Ovary (tissue), 7 donors: ENCODE measurements at regions not wholly inside any gene's neighbourhood (a gene's known extent, or its start where the extent isn't known, plus 50 kb on each side); places are given as distances from the start of the nearest gene placed in this dataset.

Experiments used
- DNase-seq, 5 donors: peaks; one replicate each; pipeline ENCODE4 v3.0.0-alpha.2; 2019 to 2020
- H3K27ac ChIP-seq, 2 donors: fragments of 200-600 bp; one replicate each; pipeline versions ENCODE4 v1.5.1 to v1.8.0; 2019 to 2022
- H3K27me3 ChIP-seq: fragments of 200-600 bp; one replicate; pipeline ENCODE4 v1.8.0; 2022
- H3K36me3 ChIP-seq: fragments of 200-600 bp; sonication (generic); one replicate; pipeline ENCODE4 v1.5.1; 2019
- H3K4me1 ChIP-seq: one replicate; pipeline ENCODE4 v1.8.1; 2013; ENCODE audit warnings: mild to moderate bottlenecking, moderate library complexity; ENCODE audit not compliant: insufficient read depth
- H3K4me3 ChIP-seq: fragments of 200-600 bp; sonication (generic); one replicate; pipeline ENCODE4 v1.5.1; 2017
- H3K9me3 ChIP-seq, 2 donors: fragments of 200-600 bp in 1 of 2; sonication (generic) in 1 of 2; one replicate each; pipeline versions ENCODE4 v1.5.1 to v1.8.1; 2013 to 2019; ENCODE audit warnings: mild to moderate bottlenecking in 1 of 2, moderate library complexity in 1 of 2
- CTCF ChIP-seq, 3 donors: fragments of 450-650 bp in 2 of 3; fragments of 200-600 bp in 1 of 3; IDR thresholded peaks; one replicate each; pipeline versions ENCODE4 v1.5.1 to v1.8.0; 2016 to 2022; ENCODE audit warnings: antibody characterized with exemption in 3 of 3, mild to moderate bottlenecking in 1 of 3
- EP300 ChIP-seq: sonication (generic); formaldehyde crosslinking; IDR thresholded peaks from one replicate; pipeline ENCODE4 v1.6.1; 2017; ENCODE audit warnings: antibody characterized with exemption
- POLR2A ChIP-seq: fragments of 450-650 bp; IDR thresholded peaks from one replicate; pipeline ENCODE4 v1.6.1; 2017; ENCODE audit warnings: antibody characterized with exemption, mild to moderate bottlenecking, moderate library complexity
- WGBS, 3 donors: extraction: QIAGEN DNeasy Blood & Tissue Kit in 1 of 3; methylation state at CpG; one replicate each; pipeline versions ENCODE4 v1.1.5 to v1.1.7; 2013 to 2017; 5-methylcytosine and 5-hydroxymethylcytosine counted together
- intact Hi-C, 4 donors: fragments of 100-400 bp; cut with DNase I; formaldehyde crosslinking; loops; one replicate each; pipeline versions ENCODE4 v1.11.0 to v1.15.1; 2022 to 2023
- donor health status: DM: no; HTN: no; CAD: no; lungs with moderate emphysema.
- donor health status: DM: no; HTN: no; CAD: no.
- donor health status: Bipolar disorder and iron deficiency.
- donor health status: DM: no; HTN: no; CAD: no.
- donor health status: DM: yes; HTN: yes; CAD: no.

- DNase-seq, result no peak
- Histone ChIP-seq H3K4me1 (no peaks in the 10 kb centered on the region), H3K27ac (no peak overlapping the region), H3K9me3 (no peaks in the 10 kb centered on the region), H3K4me3 (no peak overlapping the region), H3K36me3 (no peaks in the 10 kb centered on the region), H3K27me3 (no peaks in the 10 kb centered on the region)
- 82 to 83% (median 83%) methylated on average over 1 of the region's 1 CpG for WGBS, 3 donors
- no peak for TF ChIP-seq POLR2A
- TF ChIP-seq EP300, result no peak
- no peak for TF ChIP-seq CTCF (IDR thresholded peaks at IDR 0.05)
- intact Hi-C loops, result no loop called here
These were observed 1607.0 kb downstream of the RPA4 start for GRCh38 chrX:98490670-98491069.

GRCh38 chrX:98501426-98501825, 1617.7 kb downstream of the RPA4 start:
- DNase-seq, result no peak
- TF ChIP-seq EP300, result no peak
- Histone ChIP-seq H3K27ac (no peak overlapping the region), H3K27me3 (no peaks in the 10 kb centered on the region), H3K4me1 (no peaks in the 10 kb centered on the region), H3K4me3 (no peak overlapping the region), H3K9me3 (no peaks in the 10 kb centered on the region), H3K36me3 (no peaks in the 10 kb centered on the region)
- intact Hi-C loops, result no loop called here
- 14 to 21% (median 18%) methylated on average over 2 of the region's 2 CpGs for WGBS, 3 donors

GRCh38 chrX:98506907-98507306, 1623.2 kb downstream of the RPA4 start:
- TF ChIP-seq EP300, result no peak
- TF ChIP-seq POLR2A, result no peak
- TF ChIP-seq CTCF (IDR thresholded peaks at IDR 0.05), result no peak
- no peaks in the 10 kb centered on the region for H3K36me3 ChIP-seq
- no peaks in the 10 kb centered on the region for H3K27me3 ChIP-seq
- no peak overlapping the region for H3K4me3 ChIP-seq
- H3K27ac ChIP-seq, result no peak overlapping the region
- intact Hi-C loops, result no loop called here
- H3K4me1 ChIP-seq, result no peaks in the 10 kb centered on the region
- DNase-seq, result no peak
- no peaks in the 10 kb centered on the region for H3K9me3 ChIP-seq
- 54 to 62% (median 58%) methylated on average over 1 of the region's 1 CpG for WGBS, 3 donors

GRCh38 chrX:98514032-98514431, 1630.3 kb downstream of the RPA4 start:
- H3K4me3 ChIP-seq, result no peak overlapping the region
- no peaks in the 10 kb centered on the region for H3K36me3 ChIP-seq
- intact Hi-C loops, result no loop called here
- H3K27ac ChIP-seq, result no peak overlapping the region
- DNase-seq, result no peak
- H3K27me3 ChIP-seq, result no peaks in the 10 kb centered on the region
- no peaks in the 10 kb centered on the region for H3K4me1 ChIP-seq
- H3K9me3 ChIP-seq, result no peaks in the 10 kb centered on the region
- TF ChIP-seq CTCF (IDR thresholded peaks at IDR 0.05), result no peak
- no peak for TF ChIP-seq EP300
- TF ChIP-seq POLR2A, result no peak

GRCh38 chrX:98516120-98516519, 1632.4 kb downstream of the RPA4 start:
- Histone ChIP-seq H3K4me3 (no peak overlapping the region), H3K27ac (no peak overlapping the region), H3K4me1 (no peaks in the 10 kb centered on the region), H3K36me3 (no peaks in the 10 kb centered on the region), H3K9me3 (no peaks in the 10 kb centered on the region), H3K27me3 (no peaks in the 10 kb centered on the region)
- DNase-seq, result no peak
- intact Hi-C loops, result no loop called here
- TF ChIP-seq EP300 (no peak), CTCF (IDR thresholded peaks at IDR 0.05) (no peak)
- 91 to 97% (median 95%) methylated on average over 1 of the region's 1 CpG for WGBS, 3 donors
